ENCODE measurements at regions not wholly inside any gene's neighbourhood (a gene's known extent, or its start where the extent isn't known, plus 50 kb on each side); places are given as distances from the start of the nearest gene placed in this dataset.

GRCh38 chr4:83819582-83819981 is 283.7 kb downstream of the GPAT3 start:
- no peak overlapping the region for H3K4me3 ChIP-seq (ENCODE audit: insufficient read depth, low read depth, low read length)
- H4K91ac ChIP-seq (ENCODE audit: insufficient read depth, low read depth, low read length), result no peak overlapping the region
- TF ChIP-seq POLR2A (IDR thresholded peaks at IDR 0.05; ENCODE audit: low read depth, low read length) (no peak), NFE2L2 (IDR thresholded peaks at IDR 0.05; ENCODE audit: low read depth, low read length) (no peak), CHD1 (IDR thresholded peaks at IDR 0.05; ENCODE audit: low read depth, low read length) (no peak), RAD21 (IDR thresholded peaks at IDR 0.05; ENCODE audit: low read length) (no peak), MAZ (IDR thresholded peaks at IDR 0.05; ENCODE audit: borderline replicate concordance, low read depth, low read length) (no peak), CEBPB (IDR thresholded peaks at IDR 0.05; ENCODE audit: low read depth, low read length) (no peak), MAFK (IDR thresholded peaks at IDR 0.05; ENCODE audit: low read depth, low read length) (no peak), FOS (IDR thresholded peaks at IDR 0.05; ENCODE audit: low read depth, low read length) (no peak), ELK1 (IDR thresholded peaks at IDR 0.05; ENCODE audit: borderline replicate concordance, low read depth, low read length) (no peak), MXI1 (IDR thresholded peaks at IDR 0.05; ENCODE audit: borderline replicate concordance, low read depth, low read length) (no peak), SMC3 (IDR thresholded peaks at IDR 0.05; ENCODE audit: low read depth, low read length) (no peak)
- TF ChIP-seq, protein P1, sequence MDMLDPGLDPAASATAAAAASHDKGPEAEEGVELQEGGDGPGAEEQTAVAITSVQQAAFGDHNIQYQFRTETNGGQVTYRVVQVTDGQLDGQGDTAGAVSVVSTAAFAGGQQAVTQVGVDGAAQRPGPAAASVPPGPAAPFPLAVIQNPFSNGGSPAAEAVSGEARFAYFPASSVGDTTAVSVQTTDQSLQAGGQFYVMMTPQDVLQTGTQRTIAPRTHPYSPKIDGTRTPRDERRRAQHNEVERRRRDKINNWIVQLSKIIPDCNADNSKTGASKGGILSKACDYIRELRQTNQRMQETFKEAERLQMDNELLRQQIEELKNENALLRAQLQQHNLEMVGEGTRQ (IDR thresholded peaks at IDR 0.05; ENCODE audit: low read depth, low read length), result no peak
- TF ChIP-seq, protein P2, sequence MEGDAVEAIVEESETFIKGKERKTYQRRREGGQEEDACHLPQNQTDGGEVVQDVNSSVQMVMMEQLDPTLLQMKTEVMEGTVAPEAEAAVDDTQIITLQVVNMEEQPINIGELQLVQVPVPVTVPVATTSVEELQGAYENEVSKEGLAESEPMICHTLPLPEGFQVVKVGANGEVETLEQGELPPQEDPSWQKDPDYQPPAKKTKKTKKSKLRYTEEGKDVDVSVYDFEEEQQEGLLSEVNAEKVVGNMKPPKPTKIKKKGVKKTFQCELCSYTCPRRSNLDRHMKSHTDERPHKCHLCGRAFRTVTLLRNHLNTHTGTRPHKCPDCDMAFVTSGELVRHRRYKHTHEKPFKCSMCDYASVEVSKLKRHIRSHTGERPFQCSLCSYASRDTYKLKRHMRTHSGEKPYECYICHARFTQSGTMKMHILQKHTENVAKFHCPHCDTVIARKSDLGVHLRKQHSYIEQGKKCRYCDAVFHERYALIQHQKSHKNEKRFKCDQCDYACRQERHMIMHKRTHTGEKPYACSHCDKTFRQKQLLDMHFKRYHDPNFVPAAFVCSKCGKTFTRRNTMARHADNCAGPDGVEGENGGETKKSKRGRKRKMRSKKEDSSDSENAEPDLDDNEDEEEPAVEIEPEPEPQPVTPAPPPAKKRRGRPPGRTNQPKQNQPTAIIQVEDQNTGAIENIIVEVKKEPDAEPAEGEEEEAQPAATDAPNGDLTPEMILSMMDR (conservative IDR thresholded peaks at IDR 0.05; ENCODE audit: low read depth, low read length), result no peak
- no peak overlapping the region for H2AK9ac ChIP-seq (replicated peaks; ENCODE audit: low read depth, low read length, poor library complexity)
- ChIA-PET CTCF (interaction anchor here (0.7 kb wide), 1 partner anchor 668 kb away, joined by 3 read pairs; no protein-coding TSS in a partner anchor), POLR2A (ENCODE audit: unreplicated experiment) (no interaction called here)
- H3K4me2 ChIP-seq (ENCODE audit: low read depth, low read length), result no peak overlapping the region
- no peak overlapping the region for H3K14ac ChIP-seq (replicated peaks; ENCODE audit: low read depth, low read length)
- no peaks in the 10 kb centered on the region for H4K20me1 ChIP-seq (ENCODE audit: insufficient read depth, low read length)
- no peak overlapping the region for H3K9ac ChIP-seq (ENCODE audit: low read depth, low read length)
- H4K8ac ChIP-seq (ENCODE audit: low read depth in 2 of 2, low read length in 2 of 2), result no peak overlapping the region
- no peak overlapping the region for H4K5ac ChIP-seq (ENCODE audit: low read depth, low read length)
- H3K4me1 ChIP-seq (ENCODE audit: control insufficient read depth, insufficient read depth, low read length), result no peaks in the 10 kb centered on the region
- no peak overlapping the region for H2BK20ac ChIP-seq (ENCODE audit: low read depth, low read length)
- no peak overlapping the region for H2AK5ac ChIP-seq (ENCODE audit: low read depth, low read length)
- H2BK15ac ChIP-seq (ENCODE audit: low read depth, low read length), result no peak overlapping the region
- no peaks in the 10 kb centered on the region for H3K9me1 ChIP-seq (ENCODE audit: insufficient read depth, low read length)
- H2BK5ac ChIP-seq (ENCODE audit: low read depth, low read length, poor library complexity, severe bottlenecking), result no peak overlapping the region
- WGBS, 2 experiments (ENCODE audit: extremely low coverage in 2 of 2, insufficient read length in 1 of 2), result no CpG with 5 or more reads among the region's 1 CpG
- H3K23ac ChIP-seq (ENCODE audit: low read depth, low read length), result no peak overlapping the region
- H3K27me3 ChIP-seq (ENCODE audit: control insufficient read depth, insufficient read depth, low read length), result no peaks in the 10 kb centered on the region
- H3K18ac ChIP-seq (ENCODE audit: low read depth, low read length), result no peak overlapping the region
- H3K4ac ChIP-seq (ENCODE audit: low read depth, low read length), result no peak overlapping the region
- H2AFZ ChIP-seq (replicated peaks; ENCODE audit: low read length, poor library complexity), result no peak overlapping the region
- ATAC-seq (ENCODE audit: low read depth) (no peak), DNase-seq (no peak)
- no peaks in the 10 kb centered on the region for H3K36me3 ChIP-seq (ENCODE audit: control insufficient read depth, insufficient read depth, low read length)
- H3K9me3 ChIP-seq (ENCODE audit: control insufficient read depth, insufficient read depth, low read length), result 0 out of 2 replicates have a peak, but pooled peaks cover 2% of the 10 kb centered on the region
- in situ Hi-C loops (cut with MboI; ENCODE audit: low sequenced_read_pairs), result no loop called here
- dilution Hi-C loops (cut with HindIII; ENCODE audit: low sequenced_read_pairs, unreplicated experiment), result no loop called here
- no peak overlapping the region for H3K27ac ChIP-seq (ENCODE audit: insufficient read depth, low read length)
- no peak overlapping the region for H3K56ac ChIP-seq (ENCODE audit: extremely low read depth, insufficient read depth, low read length)
- BruUV-seq (replicated peaks), result no TSS peak
- H3K79me1 ChIP-seq (ENCODE audit: low read depth in 1 of 2, low read length in 2 of 2), result no peaks in the 10 kb centered on the region
- intact Hi-C loops (cut with micrococcal nuclease), result no loop called here
- H2BK120ac ChIP-seq (ENCODE audit: low read depth, low read length), result no peak overlapping the region

Data from IMR-90 (cell line).